WTC11 (cell line): ENCODE measurements at regions not wholly inside any gene's neighbourhood (a gene's known extent, or its start where the extent isn't known, plus 50 kb on each side); places are given as distances from the start of the nearest gene placed in this dataset.

Experiments
- CBFB ChIP-seq: sonication (generic); formaldehyde crosslinking; IDR thresholded peaks from 2 replicates; pipeline ENCODE4 v1.8.1; 2022; ENCODE audit warnings: mild to moderate bottlenecking, low read depth, missing genetic modification reagents
- IRF2 ChIP-seq: sonication (generic); formaldehyde crosslinking; IDR thresholded peaks from 2 replicates; pipeline ENCODE4 v1.8.0; 2022; ENCODE audit warnings: low read depth, missing genetic modification reagents, borderline replicate concordance
- ZNF263 ChIP-seq: sonication (generic); formaldehyde crosslinking; IDR thresholded peaks from 2 replicates; pipeline ENCODE4 v1.8.1; 2022; ENCODE audit warnings: low read depth, mild to moderate bottlenecking, moderate library complexity, missing genetic modification reagents
- TF ChIP-seq, protein P1 (sequence below): fragments of 200-600 bp; IDR thresholded peaks from 2 replicates; pipeline ENCODE4 v1.8.0; 2022; ENCODE audit warnings: antibody characterized with exemption
- TF ChIP-seq, protein P2 (sequence below): sonication (generic); formaldehyde crosslinking; IDR thresholded peaks from 2 replicates; pipeline ENCODE4 v1.8.1; 2023; ENCODE audit warnings: mild to moderate bottlenecking, moderate library complexity, missing genetic modification reagents
- TF ChIP-seq, protein P3 (sequence below): sonication (generic); formaldehyde crosslinking; IDR thresholded peaks from 2 replicates; pipeline ENCODE4 v1.8.0; 2022; ENCODE audit warnings: mild to moderate bottlenecking, missing genetic modification reagents

DNA sequence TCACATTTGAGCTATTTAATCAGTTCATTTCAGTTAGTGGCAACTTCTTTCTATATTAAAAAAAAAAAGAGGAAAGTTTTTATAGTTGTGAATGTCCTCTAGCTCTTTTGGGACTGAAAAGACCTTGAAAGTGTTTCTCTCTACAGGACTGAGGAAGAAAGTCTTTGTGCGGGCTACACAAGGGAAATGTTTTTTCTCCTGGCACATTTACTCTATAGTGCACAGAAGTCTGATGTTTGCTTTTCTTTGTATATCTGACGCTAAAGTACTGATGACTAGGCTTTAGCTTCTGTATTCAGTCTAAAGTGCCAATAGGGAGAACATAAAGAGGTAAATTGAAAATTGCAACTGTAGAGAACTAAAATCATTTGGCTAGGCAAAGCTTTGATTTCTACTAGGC, 737.4 kb upstream of the LUZP2 start:
- TF ChIP-seq ZNF263 (no peak), CBFB (no peak), IRF2 (no peak)
- TF ChIP-seq, protein P1, sequence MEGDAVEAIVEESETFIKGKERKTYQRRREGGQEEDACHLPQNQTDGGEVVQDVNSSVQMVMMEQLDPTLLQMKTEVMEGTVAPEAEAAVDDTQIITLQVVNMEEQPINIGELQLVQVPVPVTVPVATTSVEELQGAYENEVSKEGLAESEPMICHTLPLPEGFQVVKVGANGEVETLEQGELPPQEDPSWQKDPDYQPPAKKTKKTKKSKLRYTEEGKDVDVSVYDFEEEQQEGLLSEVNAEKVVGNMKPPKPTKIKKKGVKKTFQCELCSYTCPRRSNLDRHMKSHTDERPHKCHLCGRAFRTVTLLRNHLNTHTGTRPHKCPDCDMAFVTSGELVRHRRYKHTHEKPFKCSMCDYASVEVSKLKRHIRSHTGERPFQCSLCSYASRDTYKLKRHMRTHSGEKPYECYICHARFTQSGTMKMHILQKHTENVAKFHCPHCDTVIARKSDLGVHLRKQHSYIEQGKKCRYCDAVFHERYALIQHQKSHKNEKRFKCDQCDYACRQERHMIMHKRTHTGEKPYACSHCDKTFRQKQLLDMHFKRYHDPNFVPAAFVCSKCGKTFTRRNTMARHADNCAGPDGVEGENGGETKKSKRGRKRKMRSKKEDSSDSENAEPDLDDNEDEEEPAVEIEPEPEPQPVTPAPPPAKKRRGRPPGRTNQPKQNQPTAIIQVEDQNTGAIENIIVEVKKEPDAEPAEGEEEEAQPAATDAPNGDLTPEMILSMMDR, result no peak
- TF ChIP-seq, protein P2, sequence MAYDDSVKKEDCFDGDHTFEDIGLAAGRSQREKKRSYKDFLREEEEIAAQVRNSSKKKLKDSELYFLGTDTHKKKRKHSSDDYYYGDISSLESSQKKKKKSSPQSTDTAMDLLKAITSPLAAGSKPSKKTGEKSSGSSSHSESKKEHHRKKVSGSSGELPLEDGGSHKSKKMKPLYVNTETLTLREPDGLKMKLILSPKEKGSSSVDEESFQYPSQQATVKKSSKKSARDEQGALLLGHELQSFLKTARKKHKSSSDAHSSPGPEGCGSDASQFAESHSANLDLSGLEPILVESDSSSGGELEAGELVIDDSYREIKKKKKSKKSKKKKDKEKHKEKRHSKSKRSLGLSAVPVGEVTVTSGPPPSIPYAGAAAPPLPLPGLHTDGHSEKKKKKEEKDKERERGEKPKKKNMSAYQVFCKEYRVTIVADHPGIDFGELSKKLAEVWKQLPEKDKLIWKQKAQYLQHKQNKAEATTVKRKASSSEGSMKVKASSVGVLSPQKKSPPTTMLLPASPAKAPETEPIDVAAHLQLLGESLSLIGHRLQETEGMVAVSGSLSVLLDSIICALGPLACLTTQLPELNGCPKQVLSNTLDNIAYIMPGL (CRISPR knock-in tag), result no peak
- TF ChIP-seq, protein P3, sequence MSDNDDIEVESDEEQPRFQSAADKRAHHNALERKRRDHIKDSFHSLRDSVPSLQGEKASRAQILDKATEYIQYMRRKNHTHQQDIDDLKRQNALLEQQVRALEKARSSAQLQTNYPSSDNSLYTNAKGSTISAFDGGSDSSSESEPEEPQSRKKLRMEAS, result no peak
